Spleen (tissue), 11 donors: ENCODE measurements at regions not wholly inside any gene's neighbourhood (a gene's known extent, or its start where the extent isn't known, plus 50 kb on each side); places are given as distances from the start of the nearest gene placed in this dataset.

ENCODE experiments used
- DNase-seq: peaks from one replicate; pipeline ENCODE4 v3.0.0-alpha.2; 2020
- H3K27ac ChIP-seq, 8 donors: fragments of 200-600 bp; sonication (generic) in 7 of 8; 1 replicate in 4 of 8; 2 replicates in 4 of 8; pipeline versions ENCODE4 v1.5.0 to v1.8.0; 2016 to 2021; ENCODE audit warnings: inconsistent platforms in 4 of 8, mild to moderate bottlenecking in 4 of 8, moderate library complexity in 1 of 8
- H3K27me3 ChIP-seq, 7 donors: fragments of 200-600 bp; sonication (generic) in 6 of 7; replicated peaks in 1 of 7; 1 replicate in 4 of 7; 2 replicates in 3 of 7; pipeline versions ENCODE4 v1.5.0 to v1.8.0; 2016 to 2021; ENCODE audit warnings: inconsistent platforms in 3 of 7, mild to moderate bottlenecking in 1 of 7
- H3K36me3 ChIP-seq, 6 donors: fragments of 200-600 bp; sonication (generic) in 5 of 6; 1 replicate in 4 of 6; 2 replicates in 2 of 6; pipeline versions ENCODE4 v1.5.0 to v1.8.0; 2016 to 2021; ENCODE audit warnings: inconsistent platforms in 2 of 6
- H3K4me1 ChIP-seq, 6 donors: fragments of 200-600 bp; sonication (generic) in 5 of 6; 1 replicate in 3 of 6; 2 replicates in 3 of 6; pipeline versions ENCODE4 v1.5.0 to v1.8.0; 2016 to 2021; ENCODE audit warnings: inconsistent platforms in 3 of 6
- H3K4me3 ChIP-seq, 8 donors: fragments of 200-600 bp; sonication (generic) in 7 of 8; 1 replicate in 4 of 8; 2 replicates in 4 of 8; pipeline versions ENCODE4 v1.5.0 to v1.8.0; 2016 to 2021; ENCODE audit warnings: inconsistent platforms in 4 of 8, mild to moderate bottlenecking in 4 of 8, moderate library complexity in 2 of 8
- H3K9me3 ChIP-seq, 8 donors: fragments of 200-600 bp; sonication (generic) in 7 of 8; 1 replicate in 4 of 8; 2 replicates in 4 of 8; pipeline versions ENCODE4 v1.5.0 to v1.8.0; 2016 to 2021; ENCODE audit warnings: inconsistent platforms in 4 of 8
- CTCF ChIP-seq, 11 experiments: fragments of 200-600 bp in 7 of 11; fragments of 450-650 bp in 4 of 11; sonication (generic) in 4 of 11; IDR thresholded peaks in 8 of 11; conservative IDR thresholded peaks in 3 of 11; 1 replicate in 7 of 11; 2 replicates in 4 of 11; pipeline versions ENCODE4 v1.4.0 to v1.8.0; 2016 to 2021; ENCODE audit warnings: antibody characterized with exemption in 11 of 11, inconsistent platforms in 4 of 11, mild to moderate bottlenecking in 1 of 11
- POLR2A ChIP-seq, 3 donors: fragments of 450-650 bp; IDR thresholded peaks; one replicate each; pipeline ENCODE4 v1.5.1; 2017; ENCODE audit warnings: antibody characterized with exemption in 3 of 3, mild to moderate bottlenecking in 1 of 3
- POLR2AphosphoS5 ChIP-seq, 3 donors: sonication (generic); formaldehyde crosslinking; IDR thresholded peaks; one replicate each; pipeline ENCODE4 v1.5.1; 2017; ENCODE audit warnings: antibody characterized with exemption in 3 of 3
- whole genome bisulfite sequencing, 5 donors: extraction: QIAGEN DNeasy Blood & Tissue Kit in 3 of 5; methylation state at CpG; one replicate each; pipeline versions ENCODE4 v1.1.5 to v1.1.7; 2013 to 2018; 5-methylcytosine and 5-hydroxymethylcytosine counted together
- intact Hi-C: fragments of 100-400 bp; cut with DNase I; formaldehyde crosslinking; loops from one replicate; pipeline ENCODE4 v1.15.0; 2023; ENCODE audit warnings: low total_unique reads
- donor health status: healthy with polysubstance abuse.
- donor health status: DM: no; HTN: no; CAD: no; lungs with moderate emphysema.
- donor health status: DM: no; HTN: no; CAD: no.
- donor health status: Bipolar disorder and iron deficiency.
- donor health status: healthy.
- donor health status: DM: no; HTN: no; CAD: no.
- donor health status: DM: yes; HTN: yes; CAD: no.

DNA sequence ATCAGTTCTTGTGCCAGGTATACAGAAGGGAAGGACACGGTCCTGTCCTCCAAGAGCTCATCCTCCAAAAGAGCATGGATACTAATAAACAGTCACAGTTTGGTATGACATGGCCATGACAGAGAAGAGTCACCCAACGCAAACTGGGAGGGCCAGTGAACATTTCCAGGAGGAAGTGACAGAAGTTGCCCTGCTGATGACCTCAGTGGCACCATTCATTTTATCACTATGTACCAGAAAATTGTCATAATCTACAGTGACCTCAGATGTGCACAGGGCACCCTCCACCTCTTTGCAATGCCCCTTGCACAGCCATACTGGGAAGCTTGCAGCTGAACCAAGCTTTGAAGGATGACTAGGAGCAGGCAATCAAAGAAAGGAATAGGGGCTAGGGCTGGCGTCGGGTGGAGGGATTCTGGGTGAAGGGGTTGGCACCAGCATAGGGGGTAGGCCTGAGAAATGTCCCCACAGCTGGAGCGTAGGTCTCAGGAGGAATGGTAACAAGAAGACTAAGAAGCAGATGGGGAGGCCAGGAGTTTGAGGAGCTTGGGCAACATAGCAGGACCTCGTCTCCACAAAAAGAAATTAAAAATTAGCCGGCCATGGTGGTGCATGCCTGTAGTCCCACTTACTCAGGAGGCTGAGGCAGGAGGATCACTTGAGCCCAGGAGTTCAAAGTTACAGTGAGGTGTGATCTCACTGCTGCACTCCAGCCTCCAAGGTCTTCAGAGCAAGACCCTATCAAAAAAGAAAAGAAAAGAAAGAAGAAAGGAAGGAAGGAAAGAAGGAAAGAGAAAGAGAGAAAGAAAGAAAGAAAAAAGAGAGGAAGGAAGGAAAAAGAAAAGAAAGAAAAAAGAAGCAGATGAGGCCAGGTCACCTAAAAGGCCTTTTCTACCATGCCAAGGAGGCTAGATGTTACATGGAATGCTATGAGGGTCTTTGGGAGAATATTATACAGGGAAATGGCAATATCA is 65.3 kb upstream of the SNX9 start:
- 86 to 96% (median 88%) methylated on average over 7 of the region's 7 CpGs for WGBS, 5 donors
- Histone ChIP-seq H3K4me1 (peaks cover 22 to 64% (median 40%) of the 10 kb centered on the region in 6 donors), H3K36me3 (no peaks in the 10 kb centered on the region), H3K9me3 (no peaks in the 10 kb centered on the region), H3K27ac (no peak overlapping the region), H3K4me3 (no peak overlapping the region), H3K27me3 (peaks cover 0 to 30% (median 0%) of the 10 kb centered on the region in 7 donors)
- intact Hi-C loops: loop anchor here (5.0 to 10.0 kb wide), 2 partner anchors 117 to 315 kb away; no protein-coding TSS in a partner anchor
- no peak for DNase-seq
- TF ChIP-seq POLR2AphosphoS5 (IDR thresholded peaks at IDR 0.05) (peak in 1 of 3 donors; percentile 27), CTCF (IDR thresholded peaks at IDR 0.05 in 8 of 11, conservative IDR thresholded peaks at IDR 0.05 in 3 of 11) (no peak), POLR2A (IDR thresholded peaks at IDR 0.05) (no peak)

DNA sequence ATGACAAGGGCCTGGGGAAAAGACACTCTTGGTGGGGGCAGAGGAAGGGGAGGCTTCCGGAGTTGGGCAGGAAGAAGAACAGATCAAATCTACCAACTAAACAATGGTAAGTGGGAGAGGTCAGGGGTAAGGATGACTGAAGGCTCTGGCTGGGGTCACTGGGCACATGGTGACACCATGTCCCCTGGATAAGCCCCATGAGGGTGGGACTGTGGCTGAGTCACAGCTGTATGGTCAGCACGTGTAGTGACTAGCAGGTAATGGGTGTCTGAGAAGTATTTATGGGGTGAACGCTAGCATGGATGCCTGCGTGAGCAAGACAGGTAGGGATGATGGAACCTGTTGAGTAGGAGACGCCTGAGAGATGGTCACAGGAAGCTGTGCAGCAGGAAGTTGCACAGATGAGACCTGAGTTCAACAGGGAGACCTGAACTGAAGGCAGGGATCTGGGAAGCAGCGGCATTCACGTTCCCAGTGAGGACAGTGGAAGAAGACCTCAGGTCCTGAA is 64.5 kb upstream of the SNX9 start:
- Histone ChIP-seq H3K4me1 (peaks cover 30 to 72% (median 49%) of the 10 kb centered on the region in 6 donors), H3K4me3 (no peak overlapping the region), H3K27ac (no peak overlapping the region), H3K27me3 (peaks cover 0 to 27% (median 0%) of the 10 kb centered on the region in 7 donors), H3K36me3 (no peaks in the 10 kb centered on the region), H3K9me3 (no peaks in the 10 kb centered on the region)
- DNase-seq: no peak
- WGBS, 5 donors: 83 to 90% (median 86%) methylated on average over 7 of the region's 7 CpGs
- intact Hi-C loops: loop anchor here (5.0 to 10.0 kb wide), 2 partner anchors 116 to 314 kb away; no protein-coding TSS in a partner anchor
- TF ChIP-seq CTCF (IDR thresholded peaks at IDR 0.05 in 8 of 11, conservative IDR thresholded peaks at IDR 0.05 in 3 of 11) (no peak), POLR2A (IDR thresholded peaks at IDR 0.05) (no peak)

- 84 to 91% (median 89%) methylated on average over 4 of the region's 4 CpGs for WGBS, 5 donors
- no peak for DNase-seq
- TF ChIP-seq CTCF (IDR thresholded peaks at IDR 0.05 in 8 of 11, conservative IDR thresholded peaks at IDR 0.05 in 3 of 11): no peak
- no peak for TF ChIP-seq POLR2AphosphoS5 (IDR thresholded peaks at IDR 0.05)
- Histone ChIP-seq H3K4me1 (peaks cover 35 to 77% (median 53%) of the 10 kb centered on the region in 6 donors), H3K27me3 (peaks cover 0 to 22% (median 0%) of the 10 kb centered on the region in 7 donors), H3K4me3 (no peak overlapping the region), H3K27ac (no peak overlapping the region), H3K36me3 (no peaks in the 10 kb centered on the region), H3K9me3 (no peaks in the 10 kb centered on the region)
- intact Hi-C loops: loop anchor here (5.0 to 10.0 kb wide), 2 partner anchors 116 to 313 kb away; no protein-coding TSS in a partner anchor
Measured at GRCh38 chr6:157759028-157759427, 64.0 kb upstream of the SNX9 start.

GRCh38 chr6:157760137-157760536 is 62.9 kb upstream of the SNX9 start:
- no peaks in the 10 kb centered on the region for H3K9me3 ChIP-seq
- no peak overlapping the region for H3K4me3 ChIP-seq
- DNase-seq: no peak
- peak overlapping the region in 2 of 8 donors; percentile 53 to 76 for H3K27ac ChIP-seq
- no peaks in the 10 kb centered on the region for H3K36me3 ChIP-seq
- peaks cover 0 to 11% (median 0%) of the 10 kb centered on the region in 7 donors for H3K27me3 ChIP-seq
- 89 to 98% (median 94%) methylated on average over 6 of the region's 6 CpGs for WGBS, 5 donors
- H3K4me1 ChIP-seq: peaks cover 41 to 88% (median 64%) of the 10 kb centered on the region in 6 donors
- intact Hi-C loops: no loop called here
- no peak for TF ChIP-seq CTCF (IDR thresholded peaks at IDR 0.05 in 8 of 11, conservative IDR thresholded peaks at IDR 0.05 in 3 of 11)
- TF ChIP-seq POLR2AphosphoS5 (IDR thresholded peaks at IDR 0.05): no peak
- no peak for TF ChIP-seq POLR2A (IDR thresholded peaks at IDR 0.05)
